HG02642 (cell line): ENCODE measurements at regions not wholly inside any gene's neighbourhood (a gene's known extent, or its start where the extent isn't known, plus 50 kb on each side); places are given as distances from the start of the nearest gene placed in this dataset.
"Not testable (repeated sequence)": the region's sequence is repeated elsewhere in the genome, so short reads cannot be mapped to it uniquely, and the experiment has no call there.

Experiments
- ATAC-seq: cut with Tn5 transposase; IDR thresholded peaks from one replicate; pipeline ENCODE4 v1.9.1; 2021; ENCODE audit warnings: mild to moderate bottlenecking; ENCODE audit not compliant: unreplicated experiment, poor library complexity

- ATAC-seq = no peak
Measured at GRCh38 chr3:110420158-110420641, 651.4 kb upstream of the NECTIN3 start.

- ATAC-seq = no peak
Measured at GRCh38 chr3:110423276-110423675, 648.3 kb upstream of the NECTIN3 start.

GRCh38 chr3:110430146-110430545 is 641.5 kb upstream of the NECTIN3 start:
- no peak for ATAC-seq

GRCh38 chr3:110436209-110436608 is 635.4 kb upstream of the NECTIN3 start:
- no peak for ATAC-seq

GRCh38 chr3:110440066-110440653 is 631.5 kb upstream of the NECTIN3 start:
- not testable (repeated sequence) for ATAC-seq

- ATAC-seq = no peak
Measured at GRCh38 chr3:110454066-110454465, 617.5 kb upstream of the NECTIN3 start.

- no peak for ATAC-seq
Measured at GRCh38 chr3:110456001-110456400, 615.6 kb upstream of the NECTIN3 start.

- no peak for ATAC-seq
Measured at GRCh38 chr3:110456438-110457138, 615.0 kb upstream of the NECTIN3 start.

GRCh38 chr3:110457508-110457907 is 614.1 kb upstream of the NECTIN3 start:
- ATAC-seq = no peak

GRCh38 chr3:110459021-110459420 is 612.6 kb upstream of the NECTIN3 start:
- no peak for ATAC-seq

- ATAC-seq = no peak
Measured at GRCh38 chr3:110470310-110470709, 601.3 kb upstream of the NECTIN3 start.

GRCh38 chr3:110473405-110473804 is 598.2 kb upstream of the NECTIN3 start:
- ATAC-seq = no peak

- ATAC-seq = no peak
Measured at GRCh38 chr3:110474397-110474796, 597.2 kb upstream of the NECTIN3 start.

GRCh38 chr3:110478377-110479054 is 593.1 kb upstream of the NECTIN3 start:
- ATAC-seq = no peak

GRCh38 chr3:110479731-110480130 is 591.9 kb upstream of the NECTIN3 start:
- ATAC-seq = no peak

GRCh38 chr3:110485389-110485788 is 586.2 kb upstream of the NECTIN3 start:
- ATAC-seq = no peak

- ATAC-seq = no peak
Measured at GRCh38 chr3:110487840-110488239, 583.8 kb upstream of the NECTIN3 start.

- ATAC-seq = no peak
Measured at GRCh38 chr3:110491413-110491812, 580.2 kb upstream of the NECTIN3 start.

- ATAC-seq = no peak
Measured at GRCh38 chr3:110492876-110493275, 578.7 kb upstream of the NECTIN3 start.

GRCh38 chr3:110493438-110494092 is 578.1 kb upstream of the NECTIN3 start:
- ATAC-seq = no peak

GRCh38 chr3:110494093-110494490 is 577.5 kb upstream of the NECTIN3 start:
- ATAC-seq = no peak
